ENCODE measurements at regions not wholly inside any gene's neighbourhood (a gene's known extent, or its start where the extent isn't known, plus 50 kb on each side); places are given as distances from the start of the nearest gene placed in this dataset.

DNA sequence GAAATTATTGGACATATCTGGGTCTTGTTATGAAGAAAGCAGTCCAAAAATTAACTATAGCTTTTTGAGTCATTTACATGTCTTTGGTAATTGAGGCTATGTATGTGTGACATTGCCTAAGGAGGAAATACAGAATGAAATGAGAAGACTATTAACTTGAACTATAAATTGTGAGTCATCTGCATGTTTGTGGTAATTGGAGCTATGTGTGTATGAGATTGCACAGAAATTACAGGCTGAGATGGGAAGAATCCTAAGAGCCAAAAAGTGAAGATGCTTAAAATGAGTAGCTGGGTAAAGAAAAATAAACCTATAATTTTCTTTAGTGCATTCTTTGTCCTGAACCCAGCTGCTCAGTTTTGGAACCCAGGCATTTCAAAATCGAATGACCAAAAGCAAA lies 747.6 kb upstream of the EDIL3 start:
- TF ChIP-seq, protein P1, sequence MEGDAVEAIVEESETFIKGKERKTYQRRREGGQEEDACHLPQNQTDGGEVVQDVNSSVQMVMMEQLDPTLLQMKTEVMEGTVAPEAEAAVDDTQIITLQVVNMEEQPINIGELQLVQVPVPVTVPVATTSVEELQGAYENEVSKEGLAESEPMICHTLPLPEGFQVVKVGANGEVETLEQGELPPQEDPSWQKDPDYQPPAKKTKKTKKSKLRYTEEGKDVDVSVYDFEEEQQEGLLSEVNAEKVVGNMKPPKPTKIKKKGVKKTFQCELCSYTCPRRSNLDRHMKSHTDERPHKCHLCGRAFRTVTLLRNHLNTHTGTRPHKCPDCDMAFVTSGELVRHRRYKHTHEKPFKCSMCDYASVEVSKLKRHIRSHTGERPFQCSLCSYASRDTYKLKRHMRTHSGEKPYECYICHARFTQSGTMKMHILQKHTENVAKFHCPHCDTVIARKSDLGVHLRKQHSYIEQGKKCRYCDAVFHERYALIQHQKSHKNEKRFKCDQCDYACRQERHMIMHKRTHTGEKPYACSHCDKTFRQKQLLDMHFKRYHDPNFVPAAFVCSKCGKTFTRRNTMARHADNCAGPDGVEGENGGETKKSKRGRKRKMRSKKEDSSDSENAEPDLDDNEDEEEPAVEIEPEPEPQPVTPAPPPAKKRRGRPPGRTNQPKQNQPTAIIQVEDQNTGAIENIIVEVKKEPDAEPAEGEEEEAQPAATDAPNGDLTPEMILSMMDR (IDR thresholded peaks at IDR 0.05; ENCODE audit: poor library complexity, severe bottlenecking), result no peak
- no peak for TF ChIP-seq POLR2AphosphoS5 (IDR thresholded peaks at IDR 0.05)

All from neural cell (in vitro differentiated cells).